GM19240 (cell line): ENCODE measurements at regions not wholly inside any gene's neighbourhood (a gene's known extent, or its start where the extent isn't known, plus 50 kb on each side); places are given as distances from the start of the nearest gene placed in this dataset.

Experiments
- DNase-seq: peaks from one replicate; pipeline ENCODE4 v3.0.0; 2011; ENCODE audit warnings: low spot score; ENCODE audit not compliant: insufficient read length

DNA sequence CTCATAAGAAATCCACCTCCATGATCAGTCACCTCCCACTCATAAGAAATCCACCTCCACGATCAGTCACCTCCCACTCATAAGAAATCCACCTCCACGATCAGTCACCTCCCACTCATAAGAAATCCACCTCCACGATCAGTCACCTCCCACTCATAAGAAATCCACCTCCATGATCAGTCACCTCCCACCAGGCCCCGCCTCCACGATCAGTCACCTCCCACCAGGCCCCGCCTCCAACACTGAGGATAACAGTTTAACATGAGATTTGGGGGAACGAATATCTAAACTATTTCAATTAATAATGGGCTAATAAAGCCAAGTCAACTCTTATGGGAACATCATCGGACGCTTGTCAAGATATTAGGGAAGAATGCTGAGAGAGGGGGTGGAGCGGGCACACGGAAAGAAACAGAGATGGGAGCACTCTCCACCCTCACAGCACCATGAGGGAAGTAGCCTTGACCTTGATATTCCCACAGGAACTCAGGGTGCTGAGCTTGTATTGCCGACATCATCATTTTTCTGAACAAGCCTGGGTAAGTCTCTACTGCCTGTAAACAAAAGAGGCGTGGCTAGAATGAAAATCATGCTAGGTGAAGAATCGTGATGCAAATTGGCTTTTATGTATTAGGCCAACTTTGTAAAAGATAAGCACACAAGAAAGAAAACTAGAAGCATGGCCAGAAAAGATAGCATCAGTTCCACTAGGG lies 303.5 kb upstream of the KLF6 start:
- no peak for DNase-seq

DNA sequence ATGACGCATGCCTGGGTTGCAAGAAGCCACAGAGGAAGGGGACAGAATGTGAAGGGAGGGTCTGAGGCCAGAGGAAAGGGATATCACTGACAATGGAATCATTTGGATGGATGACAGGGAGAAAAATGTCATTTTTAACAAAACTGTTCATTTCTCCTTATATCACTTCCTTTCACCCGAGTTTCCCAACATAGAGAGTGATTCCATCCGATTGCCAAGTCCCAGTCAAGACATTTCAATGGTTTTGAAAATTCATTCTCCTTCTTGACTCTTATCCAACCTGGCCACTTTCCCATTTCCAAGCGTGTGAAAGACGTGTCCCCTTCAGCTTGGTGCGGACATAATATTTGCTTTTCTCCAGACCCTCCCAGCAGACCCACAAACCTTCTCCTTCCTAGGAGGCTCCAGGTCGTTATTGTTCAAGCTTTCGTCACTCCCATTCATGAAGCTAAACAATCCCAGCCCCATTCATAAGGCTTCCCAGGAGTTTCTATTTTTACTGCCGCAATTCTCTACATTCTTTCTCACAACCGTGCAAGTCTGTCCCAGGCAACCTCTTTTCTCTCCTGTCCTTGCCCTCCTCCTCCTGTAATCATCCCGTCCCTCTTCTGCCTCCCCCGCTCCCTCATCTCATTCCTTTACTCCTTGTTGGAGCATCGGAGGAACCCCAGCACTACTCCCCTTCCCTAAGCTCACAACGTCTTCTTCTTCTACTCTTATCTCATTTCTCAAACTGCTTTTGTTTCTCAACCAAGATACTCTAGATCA lies 301.3 kb upstream of the KLF6 start:
- no peak for DNase-seq

DNA sequence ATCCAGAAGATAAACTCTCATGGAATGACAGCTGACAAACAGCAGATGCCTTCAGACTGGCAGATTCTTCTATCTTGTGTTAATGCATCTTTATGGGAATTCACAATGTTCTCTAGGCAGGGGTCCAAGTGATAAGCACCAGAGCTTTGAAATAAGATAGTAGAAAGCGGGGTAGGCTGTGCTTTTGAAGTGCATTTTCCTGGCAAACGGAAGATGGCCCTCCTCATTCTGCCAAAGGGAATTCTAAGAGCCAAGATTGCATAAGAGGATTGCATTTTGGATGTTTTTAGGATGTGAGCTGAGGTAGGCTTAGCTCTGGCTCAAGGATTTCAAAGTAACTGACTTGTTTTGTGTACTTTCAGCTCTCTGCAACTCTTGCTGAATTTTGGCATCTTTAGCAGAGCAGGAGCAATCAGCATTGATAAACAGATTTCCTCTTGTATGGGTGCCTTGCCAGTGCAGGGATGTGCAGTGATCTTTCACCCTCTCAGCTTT lies 298.5 kb upstream of the KLF6 start:
- no peak for DNase-seq

DNA sequence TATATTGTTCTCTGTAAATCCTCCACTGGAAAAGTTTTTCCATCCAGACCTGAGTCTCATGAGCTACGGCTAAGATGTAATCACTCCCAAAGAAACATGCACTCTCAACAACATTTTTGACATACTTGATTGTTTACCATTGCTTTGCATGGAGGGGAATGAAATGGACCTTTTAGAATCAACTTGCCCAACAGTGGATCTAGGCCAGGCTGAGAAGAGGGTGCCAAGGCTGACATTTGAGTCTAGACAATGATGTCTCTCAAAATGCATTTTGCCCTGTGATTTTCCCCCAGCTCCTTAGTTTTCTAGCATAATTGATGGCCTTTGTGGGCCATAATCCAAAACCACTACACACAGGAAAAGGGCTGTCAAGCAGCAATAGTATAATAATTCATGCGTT lies 297.9 kb upstream of the KLF6 start:
- no peak for DNase-seq

DNA sequence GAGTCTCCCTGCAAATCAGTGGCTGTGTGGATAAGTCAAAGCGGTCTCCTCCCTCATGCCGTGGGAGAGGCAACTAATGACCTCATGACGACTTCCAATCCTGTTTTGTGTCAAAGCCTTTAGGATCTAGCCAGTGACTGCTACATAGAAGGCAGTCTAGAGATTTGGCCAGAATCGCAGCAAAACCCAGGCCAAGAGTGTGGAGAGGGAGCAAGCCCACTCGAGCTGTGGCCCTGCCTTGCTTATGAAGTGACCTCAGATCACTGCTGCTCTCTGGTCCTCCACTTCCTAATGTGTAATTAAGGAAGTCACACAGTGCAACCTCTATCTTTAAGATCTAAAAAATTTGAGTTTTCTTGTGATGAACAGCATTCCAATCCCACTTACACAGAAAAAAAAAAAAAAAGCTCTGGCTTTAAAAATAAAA lies 296.7 kb upstream of the KLF6 start:
- no peak for DNase-seq

DNA sequence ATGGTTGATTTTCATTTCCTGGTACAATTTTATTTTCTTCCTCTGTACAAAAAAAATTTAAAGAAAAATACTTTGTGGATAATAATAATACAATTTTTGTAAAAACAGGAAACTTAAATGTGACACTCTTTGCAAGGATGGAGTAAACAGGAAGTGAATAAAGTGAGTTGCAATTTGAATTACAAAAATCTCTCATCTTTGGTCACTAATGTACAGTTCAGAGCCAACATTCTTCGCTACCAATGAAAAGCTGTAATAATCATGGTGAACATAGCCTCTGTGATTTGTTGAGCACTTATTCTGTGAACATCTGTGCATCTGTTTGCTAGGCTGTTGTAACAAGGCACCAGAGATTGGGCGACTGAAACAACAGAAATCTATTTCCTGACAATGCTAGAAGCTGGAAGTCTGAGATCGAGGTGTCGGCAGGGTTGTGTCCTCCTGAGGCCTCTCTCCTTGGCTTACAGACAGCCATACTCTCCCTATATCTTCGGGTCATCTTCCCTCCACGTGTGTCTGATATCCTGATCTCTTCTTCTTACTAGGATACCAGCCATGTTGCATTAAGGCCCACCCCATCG lies 295.3 kb upstream of the KLF6 start:
- DNase-seq: no peak

DNA sequence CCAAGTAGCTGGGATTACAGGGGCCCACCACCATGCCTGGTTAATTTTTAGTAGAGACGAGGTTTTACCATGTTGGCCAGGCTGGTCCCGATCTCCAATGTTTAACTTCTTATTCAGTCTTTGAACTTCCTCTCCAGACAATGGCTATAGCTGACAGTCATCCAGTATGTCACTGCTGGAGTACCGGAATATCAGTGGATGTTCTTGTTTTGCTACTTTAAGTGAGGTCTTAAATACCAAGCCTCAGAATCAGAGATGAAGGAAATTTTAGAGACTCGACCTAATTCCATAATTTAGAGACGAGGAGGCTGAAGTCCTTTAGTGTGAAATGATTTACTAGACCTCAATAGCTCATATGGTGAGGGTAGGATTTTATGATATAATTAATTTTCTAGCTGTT lies 294.8 kb upstream of the KLF6 start:
- DNase-seq: no peak

DNA sequence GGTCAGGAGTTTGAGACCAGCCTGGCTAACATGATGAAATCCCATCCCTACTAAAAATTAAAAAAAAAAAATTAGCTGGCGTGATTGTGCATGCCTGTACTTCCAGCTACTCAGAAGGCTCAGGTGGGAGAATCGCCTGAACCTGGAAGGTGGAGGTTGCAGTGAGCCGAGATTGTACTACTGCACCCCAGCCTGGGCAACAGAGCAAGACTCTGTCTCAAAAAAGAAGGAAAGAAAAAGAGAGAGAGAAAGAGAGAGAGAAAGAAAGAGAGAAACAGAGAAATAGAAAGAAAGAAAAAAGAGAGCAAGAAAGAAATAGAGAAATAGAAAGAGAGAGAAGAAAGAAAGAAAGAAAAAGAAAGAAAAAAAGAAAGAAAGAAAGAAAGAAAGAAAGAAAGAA lies 292.8 kb upstream of the KLF6 start:
- DNase-seq: no peak

DNA sequence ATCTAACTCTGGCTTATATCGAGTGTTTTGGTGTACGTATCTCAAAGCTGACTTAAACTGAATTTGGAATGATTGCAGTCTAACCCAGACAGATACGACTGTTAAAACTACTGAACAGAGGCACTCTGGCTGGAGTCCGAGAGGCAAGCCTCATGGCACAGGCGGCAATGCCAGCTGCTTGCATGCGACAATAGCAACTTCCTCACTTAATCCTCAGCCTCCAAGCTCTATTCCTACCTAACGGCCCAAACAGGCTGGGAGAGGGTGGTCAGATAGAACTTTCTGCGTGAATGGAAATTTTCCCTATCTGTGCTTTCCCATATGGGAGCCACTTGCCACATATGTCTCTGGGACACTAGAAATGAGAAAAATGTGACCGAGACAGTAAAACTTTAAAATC lies 292.0 kb upstream of the KLF6 start:
- DNase-seq: no peak

DNA sequence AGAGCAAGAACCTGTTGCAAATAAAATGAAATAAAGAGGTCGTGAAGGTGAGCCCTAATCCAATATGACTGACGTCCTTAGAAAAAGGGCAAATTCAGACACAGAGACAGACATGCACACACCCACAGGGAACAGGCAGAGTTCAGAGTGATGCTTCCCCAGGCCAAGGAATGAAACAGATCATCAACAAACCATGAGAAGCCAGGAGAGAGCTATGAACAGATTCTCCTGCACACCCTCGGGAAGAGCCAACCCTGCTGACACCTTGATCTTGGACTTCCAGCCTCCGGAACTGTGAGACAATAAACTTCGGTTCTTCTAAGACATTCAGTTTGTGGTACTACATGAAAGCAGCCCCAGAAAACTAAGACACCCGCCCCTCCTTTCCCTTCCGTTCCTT lies 290.4 kb upstream of the KLF6 start:
- no peak for DNase-seq

DNA sequence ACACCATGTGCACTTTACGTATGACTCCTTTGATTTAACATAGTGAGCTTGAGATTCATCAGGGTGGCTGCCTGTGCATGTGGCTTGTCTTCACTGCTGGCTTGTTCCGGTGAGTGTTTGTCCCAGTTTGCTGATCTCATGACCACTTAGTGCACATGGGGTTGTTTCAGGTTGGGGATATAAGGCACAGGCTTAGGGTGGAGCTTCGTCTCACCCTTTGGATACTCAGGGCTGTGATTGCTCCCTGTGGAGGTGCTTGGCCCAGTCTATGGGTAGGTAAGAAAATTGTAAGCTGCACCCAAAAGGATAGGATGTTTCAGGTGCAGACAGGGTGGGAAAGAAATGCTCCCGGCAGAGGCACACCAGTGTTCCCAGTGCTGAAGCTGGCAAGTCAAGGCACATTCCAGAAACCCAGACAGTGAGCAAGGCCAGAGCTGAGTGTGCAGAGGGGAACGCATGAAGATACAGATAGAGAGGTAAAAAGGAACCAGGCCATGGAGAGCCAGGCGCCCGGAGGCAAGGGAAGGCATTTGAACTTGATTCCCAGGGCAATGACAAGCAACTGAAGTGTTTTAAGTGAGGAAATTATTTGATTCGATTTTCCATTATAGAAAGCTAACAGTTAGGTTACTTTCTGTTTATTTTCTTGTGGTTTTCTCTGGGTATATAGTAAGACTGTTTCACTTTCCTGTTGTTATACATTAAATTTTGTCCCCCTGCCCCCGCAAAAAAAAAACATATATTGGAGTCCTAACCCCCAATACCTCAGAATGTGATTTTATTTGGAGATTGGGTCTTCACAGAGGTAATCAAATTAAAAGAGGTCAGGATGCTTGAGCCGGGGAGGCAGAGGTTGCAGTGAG lies 289.8 kb upstream of the KLF6 start:
- no peak for DNase-seq

DNA sequence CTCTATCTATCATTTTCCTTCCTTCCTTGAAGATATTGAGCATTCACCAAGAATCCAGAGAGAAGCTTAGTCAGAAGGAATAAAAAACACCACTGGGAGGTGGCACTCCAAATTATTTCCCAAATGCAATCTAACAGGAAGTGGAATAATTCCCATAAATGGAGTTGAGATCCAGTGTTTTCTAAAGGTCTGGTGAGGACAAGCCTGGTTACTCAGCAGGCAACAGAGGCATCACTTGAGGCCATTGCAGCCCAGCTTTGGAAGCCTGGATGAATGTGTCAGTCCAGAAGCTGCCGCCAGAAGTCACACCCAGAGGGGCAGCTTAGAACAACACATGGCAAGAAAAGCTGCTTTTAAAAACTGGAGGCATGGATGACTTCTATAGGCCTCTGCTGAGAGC lies 288.9 kb upstream of the KLF6 start:
- DNase-seq: no peak

DNA sequence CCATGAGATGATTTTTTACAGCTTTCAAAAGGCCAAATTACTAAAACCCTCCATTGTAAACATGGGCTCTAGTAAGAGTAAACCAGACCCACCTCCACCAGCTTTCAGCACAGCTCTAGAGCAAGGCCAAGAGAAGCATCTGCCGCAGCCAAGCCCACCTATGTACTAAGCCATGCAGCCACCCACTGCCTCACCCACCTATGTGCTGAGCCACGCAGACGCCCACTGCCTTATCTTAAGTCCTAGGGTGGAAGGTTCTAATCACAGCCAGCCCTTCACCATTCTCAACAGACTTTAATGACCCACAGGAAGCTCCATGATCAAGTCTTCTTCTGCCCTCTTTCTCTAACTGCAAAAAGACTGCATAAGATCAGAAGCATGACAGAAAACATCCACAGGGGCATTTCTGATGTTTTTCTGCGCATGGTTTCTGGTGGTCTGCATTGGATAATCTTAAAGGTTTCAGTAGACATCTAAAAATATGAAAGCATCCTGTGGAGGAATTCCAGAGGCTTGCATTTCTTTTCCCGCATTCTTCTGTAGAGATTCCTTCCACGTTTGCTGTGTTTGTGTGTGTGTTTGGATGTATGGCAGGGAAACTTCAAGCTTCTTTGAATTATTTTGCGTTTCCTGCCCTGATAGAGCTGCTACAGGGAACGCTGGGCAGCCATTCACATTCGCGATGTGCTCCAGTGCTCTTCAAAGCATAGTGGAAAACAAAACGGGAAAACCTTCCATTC lies 286.1 kb upstream of the KLF6 start:
- DNase-seq: no peak

DNA sequence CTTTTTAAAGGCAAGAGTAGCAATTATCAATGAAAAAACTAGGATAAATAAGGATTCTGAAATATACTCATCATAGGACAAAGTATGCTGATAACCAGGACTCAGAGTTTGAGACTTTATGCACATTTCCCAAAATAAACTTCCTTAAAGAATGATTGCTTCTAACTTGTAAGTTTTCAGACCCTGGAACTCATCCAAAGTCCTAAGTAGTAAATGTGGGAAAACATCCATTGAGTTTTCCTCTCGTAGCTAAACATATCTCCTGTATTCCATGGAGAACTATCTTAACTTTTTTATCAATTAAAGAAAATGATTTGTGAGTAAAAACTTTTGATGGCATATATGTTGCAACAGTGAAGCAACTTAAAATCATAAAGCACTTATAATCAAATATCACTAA lies 285.2 kb upstream of the KLF6 start:
- no peak for DNase-seq

DNA sequence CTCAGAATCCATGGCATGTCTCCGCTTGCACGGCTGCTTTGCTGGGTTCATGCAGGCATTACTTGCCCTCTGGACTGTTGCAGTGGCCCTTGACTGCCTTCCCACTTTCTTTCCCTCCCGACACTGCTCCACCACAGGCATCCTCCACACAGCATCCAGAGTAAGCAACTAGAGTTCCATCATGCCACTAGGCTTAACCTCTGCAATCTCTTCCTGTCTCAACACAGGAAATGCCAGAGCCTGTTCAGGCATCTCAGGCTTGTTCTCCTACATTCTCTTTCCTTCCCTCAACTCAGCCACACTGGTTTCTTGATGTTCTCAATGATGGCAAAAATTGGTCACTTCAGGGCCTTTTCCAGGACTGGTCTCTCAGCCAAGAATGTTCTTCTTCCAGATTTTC lies 284.5 kb upstream of the KLF6 start:
- DNase-seq: no peak

DNA sequence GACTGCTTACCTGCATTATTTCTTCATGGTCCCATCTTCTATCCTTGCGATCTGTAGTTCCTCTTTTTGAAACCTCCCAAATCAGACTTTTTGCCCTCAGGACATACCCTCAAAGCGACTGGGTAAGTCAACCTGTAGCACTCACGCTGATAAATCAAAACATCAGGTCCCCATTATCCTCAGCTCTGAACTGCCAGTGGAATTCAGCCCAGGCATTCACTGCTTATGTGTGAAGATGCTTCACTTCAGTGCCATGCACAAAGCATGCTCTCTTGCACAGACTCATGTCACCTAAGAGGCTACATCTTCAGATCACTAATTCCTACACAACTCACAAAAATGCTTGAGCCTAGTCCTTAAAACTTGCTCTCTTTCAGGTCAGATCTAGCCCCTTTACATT lies 283.6 kb upstream of the KLF6 start:
- DNase-seq: no peak

DNA sequence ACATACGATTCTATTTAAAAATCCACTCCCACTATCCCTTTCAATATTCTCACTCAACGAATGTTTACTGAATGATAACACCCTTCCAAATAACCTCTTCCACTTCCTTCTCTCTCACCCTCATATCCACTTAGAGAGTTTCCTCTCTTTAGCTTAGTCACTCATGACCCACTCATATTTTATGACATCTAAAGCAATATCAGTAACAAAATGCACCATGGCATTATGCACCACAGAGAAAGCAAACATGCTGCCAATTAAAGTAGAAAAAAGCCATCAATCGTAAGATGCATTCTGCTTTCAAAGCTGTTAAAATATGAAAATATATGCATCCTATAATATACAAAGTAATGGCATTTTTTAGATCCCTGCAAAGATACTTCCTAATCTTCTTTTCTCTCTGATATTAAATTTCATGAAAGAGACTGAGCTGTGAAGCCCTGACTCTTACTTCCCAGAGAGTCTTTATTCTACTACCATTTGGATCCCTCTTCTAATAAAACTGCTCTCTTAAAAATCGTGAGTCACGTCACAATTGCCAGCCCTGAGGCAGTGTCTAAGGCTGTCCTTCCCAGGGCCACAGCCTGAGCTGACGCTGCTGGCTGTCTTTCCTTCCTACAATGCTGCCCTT lies 283.0 kb upstream of the KLF6 start:
- no peak for DNase-seq

DNA sequence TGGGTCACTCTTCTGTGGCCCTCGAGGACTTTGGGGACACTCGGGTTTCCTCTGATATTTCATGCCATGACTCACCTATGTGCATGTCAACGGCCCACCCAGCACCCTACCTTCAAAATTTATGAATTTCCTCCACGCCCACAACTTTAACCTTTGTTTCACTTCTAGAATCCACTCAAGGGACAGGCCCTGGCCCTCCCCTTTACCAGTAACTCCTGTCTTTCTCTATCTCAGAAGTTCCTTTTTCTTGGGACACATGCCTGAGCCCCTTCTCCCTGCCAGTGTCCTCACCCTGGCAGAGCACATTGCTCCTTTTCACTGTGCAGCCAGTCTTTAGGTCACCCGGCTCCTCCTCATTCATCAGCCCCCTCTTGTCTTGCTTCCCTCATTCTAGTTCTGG lies 282.5 kb upstream of the KLF6 start:
- no peak for DNase-seq

DNA sequence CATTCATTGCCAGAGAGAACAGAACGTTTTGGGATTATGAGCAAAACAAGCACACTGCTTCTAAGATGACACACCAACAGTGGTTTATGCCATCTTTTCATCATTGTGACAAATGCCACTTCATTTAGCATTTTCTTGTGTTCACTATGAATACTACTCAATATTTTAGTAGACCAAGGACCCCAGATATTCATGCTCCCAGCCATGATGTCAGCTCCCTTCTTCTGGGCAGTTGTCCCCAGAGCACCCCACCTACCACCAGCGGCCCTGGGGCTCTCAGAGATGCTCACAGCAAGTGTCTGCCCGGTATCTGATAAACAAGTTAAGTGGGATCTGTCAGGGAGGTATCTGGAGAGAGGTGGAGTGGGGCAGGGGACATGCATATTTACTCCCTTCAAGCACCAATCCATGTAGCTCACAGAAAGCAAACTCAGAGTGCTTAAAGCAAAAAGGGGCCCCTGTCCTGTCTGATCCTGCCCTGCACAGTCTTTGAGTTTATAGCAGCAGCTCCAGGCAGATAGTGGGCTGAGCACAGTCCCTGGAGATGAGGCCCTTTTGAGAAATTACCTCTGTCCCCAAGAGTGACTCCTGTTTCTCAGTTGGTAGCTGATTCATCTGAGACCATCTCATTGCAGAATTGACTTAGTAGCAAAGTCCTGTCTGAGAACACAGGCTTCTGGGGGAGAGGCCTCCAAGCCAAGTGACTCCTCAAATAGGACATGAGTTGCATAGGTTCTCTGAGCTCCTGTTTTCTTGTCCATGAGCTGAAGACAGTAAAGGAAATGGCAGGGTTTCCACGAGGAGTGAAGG lies 281.8 kb upstream of the KLF6 start:
- DNase-seq: no peak

DNA sequence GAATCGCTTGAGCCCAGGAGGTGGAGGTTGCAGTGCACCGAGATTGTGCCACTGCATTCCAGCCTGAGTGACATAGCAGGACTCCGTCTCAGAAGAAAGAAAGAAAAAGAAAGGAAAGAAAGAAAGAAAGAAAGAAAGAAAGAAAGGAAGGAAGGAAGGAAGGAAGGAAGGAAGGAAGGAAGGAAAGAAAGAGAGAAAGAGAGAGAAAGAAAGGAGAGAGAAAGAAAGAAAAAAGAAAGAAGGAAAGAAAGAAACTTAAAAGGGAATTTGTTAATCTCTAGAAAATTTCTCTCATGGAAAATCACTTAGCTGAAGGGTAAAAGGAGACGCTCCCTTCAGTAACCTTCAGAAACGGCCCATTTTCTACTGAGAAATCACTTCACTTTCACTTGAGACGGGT lies 279.5 kb upstream of the KLF6 start:
- no peak for DNase-seq
